ENCODE measurements at regions not wholly inside any gene's neighbourhood (a gene's known extent, or its start where the extent isn't known, plus 50 kb on each side); places are given as distances from the start of the nearest gene placed in this dataset.

- no peak for TF ChIP-seq POLR2A (IDR thresholded peaks at IDR 0.05)
- no peak for TF ChIP-seq CTCF (IDR thresholded peaks at IDR 0.05)
Measured at GRCh38 chr12:88922816-88923215, 342.5 kb upstream of the KITLG start.
